ENCODE measurements at regions not wholly inside any gene's neighbourhood (a gene's known extent, or its start where the extent isn't known, plus 50 kb on each side); places are given as distances from the start of the nearest gene placed in this dataset.

DNA sequence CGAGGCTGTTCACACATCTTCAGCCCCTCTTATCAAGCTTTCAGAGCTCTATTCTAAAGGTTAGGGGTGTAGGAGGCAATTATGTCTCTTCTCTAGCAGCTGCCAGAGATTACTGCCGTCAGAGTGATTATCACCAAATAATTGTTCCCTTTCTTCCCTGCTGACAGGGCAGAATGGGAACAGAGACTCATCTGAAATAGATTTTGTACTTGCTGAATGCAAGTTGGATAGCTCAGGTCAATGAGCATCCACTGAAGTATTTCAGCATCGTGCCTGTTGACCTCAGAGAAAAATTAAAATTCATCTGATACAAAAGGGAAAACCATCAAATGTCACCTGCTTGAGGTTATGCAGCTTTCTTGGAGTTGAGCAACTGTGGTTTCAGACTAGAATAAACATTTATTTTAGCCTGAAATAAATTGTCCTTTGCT is 213.7 kb upstream of the MAP3K1 start:
- Histone ChIP-seq H3K4me3 (ENCODE audit: low read length) (no peak overlapping the region), H3K9me3 (ENCODE audit: insufficient read depth, low read depth, low read length) (no peaks in the 10 kb centered on the region), H3K4me1 (ENCODE audit: insufficient read depth, low read length) (no peaks in the 10 kb centered on the region; the same call in 1 of the 2 replicates), H3K27ac (ENCODE audit: low read depth, low read length) (no peak overlapping the region), H3K9ac (ENCODE audit: low read depth, low read length) (no peak overlapping the region), H3K27me3 (ENCODE audit: insufficient read depth, low read length) (no peaks in the 10 kb centered on the region), H3K36me3 (ENCODE audit: insufficient read depth, low read length) (no peaks in the 10 kb centered on the region)
- WGBS = 75% methylated on average over 2 of the region's 3 CpGs

DNA sequence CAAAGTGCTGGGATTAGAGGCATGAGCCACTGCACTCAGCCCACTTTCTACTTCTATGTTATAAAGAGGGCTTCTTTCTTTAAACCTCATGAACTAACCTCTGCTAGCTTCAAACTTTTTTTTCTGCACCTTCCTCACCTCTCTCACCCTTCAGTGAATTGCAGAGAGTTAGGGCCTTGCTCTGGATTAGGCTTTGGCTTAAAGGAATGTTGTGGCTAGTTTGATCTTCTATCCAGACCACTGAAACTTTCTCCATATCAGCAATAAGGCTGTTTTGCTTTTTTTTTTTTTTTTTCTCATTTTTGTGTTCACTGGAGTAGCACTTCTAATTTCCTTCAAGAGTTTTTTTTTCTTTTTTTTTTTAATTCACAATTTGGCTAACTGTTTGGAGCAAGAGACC is 216.4 kb upstream of the MAP3K1 start:
- Histone ChIP-seq H3K4me1 (ENCODE audit: insufficient read depth, low read length) (no peaks in the 10 kb centered on the region; the same call in 1 of the 2 replicates), H3K4me3 (ENCODE audit: low read length) (no peak overlapping the region)

DNA sequence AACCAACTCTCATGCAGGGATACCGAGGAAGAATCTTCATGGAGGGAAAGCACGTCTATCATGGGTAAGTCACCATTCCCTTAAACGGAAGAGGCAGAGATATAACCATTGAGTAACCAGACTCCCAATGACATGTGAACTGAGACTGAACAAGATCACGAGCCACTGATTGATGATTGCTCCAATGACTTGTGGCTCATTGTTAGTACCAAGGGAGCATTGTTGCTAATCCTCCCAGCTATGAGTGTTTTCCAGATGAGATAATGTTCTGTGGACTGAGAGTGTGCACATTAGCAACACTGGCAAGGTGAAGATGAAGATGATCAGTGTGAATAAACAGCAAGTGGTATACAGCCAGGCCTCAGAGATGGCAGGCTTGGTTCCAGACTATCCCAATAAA is 219.2 kb upstream of the MAP3K1 start:
- Histone ChIP-seq H3K27ac (ENCODE audit: low read depth, low read length) (no peak overlapping the region), H3K4me3 (ENCODE audit: low read length) (no peak overlapping the region), H3K36me3 (ENCODE audit: insufficient read depth, low read length) (no peaks in the 10 kb centered on the region), H3K4me1 (ENCODE audit: insufficient read depth, low read length) (no peaks in the 10 kb centered on the region; the same call in 1 of the 2 replicates), H3K9me3 (ENCODE audit: insufficient read depth, low read depth, low read length) (no peaks in the 10 kb centered on the region), H3K27me3 (ENCODE audit: insufficient read depth, low read length) (no peaks in the 10 kb centered on the region), H3K9ac (ENCODE audit: low read depth, low read length) (no peak overlapping the region)
- 95% methylated on average over 4 of the region's 4 CpGs for WGBS

More for the DNA sequence above, 216.4 kb upstream of the MAP3K1 start:
- no peaks in the 10 kb centered on the region for H3K27me3 ChIP-seq (ENCODE audit: insufficient read depth, low read length)
- no peak overlapping the region for H3K27ac ChIP-seq (ENCODE audit: low read depth, low read length)
- no peaks in the 10 kb centered on the region for H3K9me3 ChIP-seq (ENCODE audit: insufficient read depth, low read depth, low read length)
- H3K9ac ChIP-seq (ENCODE audit: low read depth, low read length) = no peak overlapping the region
- no peaks in the 10 kb centered on the region for H3K36me3 ChIP-seq (ENCODE audit: insufficient read depth, low read length)

DNA sequence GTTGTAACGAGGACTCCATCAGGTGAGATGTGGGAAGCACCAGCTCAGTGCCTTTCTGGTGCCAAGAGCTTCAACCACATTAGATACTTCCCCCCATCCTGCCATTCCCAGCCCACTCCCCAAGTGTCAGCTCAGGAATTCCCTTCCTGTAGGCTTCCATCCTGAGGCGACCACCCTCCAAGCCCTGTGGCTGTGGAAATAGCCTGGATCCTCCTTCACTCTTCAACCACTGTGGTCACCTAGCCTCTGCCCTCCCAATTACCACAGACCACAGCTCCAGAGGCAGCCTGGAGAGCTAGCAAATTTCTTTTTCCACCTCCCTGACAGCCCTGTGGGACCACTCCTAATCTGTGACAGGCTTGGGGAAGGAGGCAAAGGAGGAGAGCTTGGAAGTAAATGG is 219.8 kb upstream of the MAP3K1 start:
- Histone ChIP-seq H3K27ac (ENCODE audit: low read depth, low read length) (no peak overlapping the region), H3K36me3 (ENCODE audit: insufficient read depth, low read length) (no peaks in the 10 kb centered on the region), H3K4me1 (ENCODE audit: insufficient read depth, low read length) (no peaks in the 10 kb centered on the region; the same call in 1 of the 2 replicates), H3K9me3 (ENCODE audit: insufficient read depth, low read depth, low read length) (no peaks in the 10 kb centered on the region), H3K9ac (ENCODE audit: low read depth, low read length) (no peak overlapping the region), H3K27me3 (ENCODE audit: insufficient read depth, low read length) (no peaks in the 10 kb centered on the region), H3K4me3 (ENCODE audit: low read length) (no peak overlapping the region)
- WGBS = 83% methylated on average over 2 of the region's 2 CpGs

DNA sequence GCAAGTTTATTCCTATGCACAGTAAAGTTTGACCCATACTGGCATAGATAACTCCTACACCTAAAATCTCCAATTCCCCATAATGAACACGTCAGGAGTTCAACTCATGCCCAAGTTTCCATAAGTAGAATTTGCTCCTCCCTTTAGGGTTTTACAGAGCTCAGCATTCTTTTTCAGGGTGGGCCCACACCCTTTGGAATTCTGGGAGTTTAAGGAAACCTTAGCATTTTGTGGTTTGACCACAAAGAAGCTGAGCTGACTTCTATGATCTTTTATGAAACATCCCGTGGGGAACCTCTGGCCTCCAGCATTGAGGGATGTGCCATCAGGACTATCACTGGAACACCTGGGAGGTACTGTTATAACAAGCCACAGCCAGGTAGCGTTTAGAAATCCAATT is 220.6 kb upstream of the MAP3K1 start:
- H3K4me1 ChIP-seq (ENCODE audit: insufficient read depth, low read length) = no peaks in the 10 kb centered on the region
- H3K4me3 ChIP-seq (ENCODE audit: low read length) = no peak overlapping the region
- no peak overlapping the region for H3K27ac ChIP-seq (ENCODE audit: low read depth, low read length)
- WGBS = 94% methylated on average over 3 of the region's 3 CpGs
- no peaks in the 10 kb centered on the region for H3K9me3 ChIP-seq (ENCODE audit: insufficient read depth, low read depth, low read length)
- H3K36me3 ChIP-seq (ENCODE audit: insufficient read depth, low read length) = no peaks in the 10 kb centered on the region
- no peaks in the 10 kb centered on the region for H3K27me3 ChIP-seq (ENCODE audit: insufficient read depth, low read length)
- H3K9ac ChIP-seq (ENCODE audit: low read depth, low read length) = no peak overlapping the region

DNA sequence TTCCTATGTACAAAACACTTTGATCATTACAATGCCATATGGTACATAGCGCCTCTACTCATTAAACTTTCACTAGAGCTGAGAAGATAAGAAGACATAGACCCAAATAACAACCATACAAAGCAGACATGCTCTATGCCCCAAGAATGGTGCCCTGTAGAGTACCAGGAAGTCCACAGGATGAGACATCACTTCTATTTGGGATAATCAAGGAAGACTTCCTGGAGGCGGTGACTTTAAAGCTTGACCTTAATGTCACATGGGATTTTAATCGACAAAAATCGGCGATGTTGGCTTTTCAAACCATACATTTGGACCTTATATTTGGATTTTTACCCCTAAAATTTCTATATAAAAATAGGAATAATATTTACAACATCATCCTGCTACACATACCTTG is 224.3 kb upstream of the MAP3K1 start:
- H3K4me3 ChIP-seq (ENCODE audit: low read length) = no peak overlapping the region
- H3K4me1 ChIP-seq (ENCODE audit: insufficient read depth, low read length) = no peaks in the 10 kb centered on the region
- H3K27me3 ChIP-seq (ENCODE audit: insufficient read depth, low read length) = no peaks in the 10 kb centered on the region
- H3K9me3 ChIP-seq (ENCODE audit: insufficient read depth, low read depth, low read length) = no peaks in the 10 kb centered on the region
- H3K36me3 ChIP-seq (ENCODE audit: insufficient read depth, low read length) = no peaks in the 10 kb centered on the region
- H3K9ac ChIP-seq (ENCODE audit: low read depth, low read length) = no peak overlapping the region
- WGBS = 97% methylated on average over 5 of the region's 5 CpGs
- no peak overlapping the region for H3K27ac ChIP-seq (ENCODE audit: low read depth, low read length)

DNA sequence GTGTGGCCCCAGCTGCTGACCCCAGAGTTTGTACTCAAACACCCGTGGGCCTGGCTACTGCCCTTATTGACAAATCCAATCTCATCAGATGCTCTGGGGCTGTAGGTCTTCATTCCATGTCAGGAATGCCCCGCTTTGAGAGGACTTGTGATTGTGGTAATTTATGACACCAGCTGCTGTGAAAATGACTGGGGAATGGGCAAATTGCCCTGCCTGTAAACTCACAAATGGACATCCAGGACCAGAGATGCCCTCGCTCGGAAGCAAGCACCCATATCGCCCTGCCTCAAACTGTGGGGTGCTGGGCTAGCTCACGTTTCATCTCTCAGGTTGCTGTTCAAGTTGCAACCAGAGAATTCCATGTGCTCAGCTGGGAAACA is 225.9 kb upstream of the MAP3K1 start:
- peaks cover 5% of the 10 kb centered on the region; the same call in 1 of the 2 replicates for H3K4me1 ChIP-seq (ENCODE audit: insufficient read depth, low read length)
- H3K27ac ChIP-seq (ENCODE audit: low read depth, low read length) = no peak overlapping the region
- no peak overlapping the region for H3K9ac ChIP-seq (ENCODE audit: low read depth, low read length)
- no peak overlapping the region for H3K4me3 ChIP-seq (ENCODE audit: low read length)
- 93% methylated on average over 6 of the region's 6 CpGs for WGBS
- H3K27me3 ChIP-seq (ENCODE audit: insufficient read depth, low read length) = no peaks in the 10 kb centered on the region
- H3K36me3 ChIP-seq (ENCODE audit: insufficient read depth, low read length) = no peaks in the 10 kb centered on the region
- H3K9me3 ChIP-seq (ENCODE audit: insufficient read depth, low read depth, low read length) = peaks cover 2% of the 10 kb centered on the region; the same call in 1 of the 2 replicates

DNA sequence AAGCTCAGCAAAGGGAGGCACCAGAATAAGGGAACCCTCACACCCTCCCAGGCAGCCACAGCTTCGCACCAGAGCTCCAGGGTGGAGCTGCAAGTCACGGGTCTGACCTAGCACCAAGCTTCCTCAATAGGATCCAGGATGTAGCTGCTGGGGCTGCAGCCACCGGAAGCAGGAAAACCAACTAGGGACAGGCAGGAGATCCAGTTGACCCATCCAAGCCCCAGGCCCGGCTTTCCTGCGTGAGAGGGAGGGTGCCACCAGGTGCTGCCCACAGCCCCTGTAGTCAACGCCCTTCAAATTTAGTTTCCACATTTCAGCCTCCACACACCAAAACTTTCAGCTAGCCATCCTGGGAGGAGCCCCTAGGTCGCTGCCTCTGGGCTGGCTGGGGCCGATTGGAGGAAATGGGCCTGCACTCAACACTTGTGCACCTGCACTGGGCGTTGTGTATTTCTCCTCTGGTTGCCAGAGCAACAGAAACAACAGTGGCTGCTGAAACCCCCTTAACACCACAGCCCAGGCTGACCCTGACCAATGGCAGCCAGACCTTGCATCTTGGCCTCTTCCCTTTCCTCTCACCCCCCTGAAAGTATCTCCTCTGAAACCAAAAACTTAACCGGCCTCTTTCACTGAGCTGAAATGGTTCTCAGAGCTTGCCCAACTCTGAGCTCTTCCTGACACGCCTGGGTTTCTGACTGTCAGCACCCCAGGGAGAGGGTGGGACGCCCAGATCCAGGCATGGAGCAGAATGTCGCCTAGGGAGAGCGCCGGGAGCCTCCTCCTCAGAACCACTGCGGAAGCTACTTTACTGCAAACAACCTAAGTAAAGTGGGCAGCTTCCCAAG is 226.5 kb upstream of the MAP3K1 start:
- 93% methylated on average over 16 of the region's 16 CpGs for WGBS
- Histone ChIP-seq H3K36me3 (ENCODE audit: insufficient read depth, low read length) (no peaks in the 10 kb centered on the region), H3K4me3 (ENCODE audit: low read length) (no peak overlapping the region), H3K27me3 (ENCODE audit: insufficient read depth, low read length) (no peaks in the 10 kb centered on the region), H3K9ac (ENCODE audit: low read depth, low read length) (no peak overlapping the region), H3K9me3 (ENCODE audit: insufficient read depth, low read depth, low read length) (peaks cover 6% of the 10 kb centered on the region), H3K27ac (ENCODE audit: low read depth, low read length) (no peak overlapping the region), H3K4me1 (ENCODE audit: insufficient read depth, low read length) (peaks cover 5% of the 10 kb centered on the region; the same call in 1 of the 2 replicates)

DNA sequence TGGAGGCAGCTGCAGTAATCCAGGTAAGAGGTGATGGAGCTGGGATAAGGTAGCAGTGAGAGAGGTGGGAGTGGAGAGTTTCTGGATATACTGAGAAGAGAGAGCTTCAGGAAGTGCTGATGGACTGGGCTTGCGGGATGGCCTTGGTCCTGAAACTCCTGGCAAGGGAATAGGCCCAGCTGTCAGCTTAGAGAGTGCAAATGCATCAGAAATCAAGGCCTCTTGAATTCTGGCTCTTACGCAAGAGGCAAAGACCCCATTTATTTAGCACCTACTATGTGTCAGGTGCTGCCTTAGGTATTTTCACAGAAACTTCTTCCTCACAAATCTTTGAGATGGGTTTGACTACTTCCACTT is 227.2 kb upstream of the MAP3K1 start:
- Histone ChIP-seq H3K4me3 (ENCODE audit: low read length) (no peak overlapping the region), H3K9ac (ENCODE audit: low read depth, low read length) (no peak overlapping the region), H3K27ac (ENCODE audit: low read depth, low read length) (no peak overlapping the region), H3K9me3 (ENCODE audit: insufficient read depth, low read depth, low read length) (peaks cover 6% of the 10 kb centered on the region), H3K36me3 (ENCODE audit: insufficient read depth, low read length) (no peaks in the 10 kb centered on the region), H3K27me3 (ENCODE audit: insufficient read depth, low read length) (no peaks in the 10 kb centered on the region), H3K4me1 (ENCODE audit: insufficient read depth, low read length) (peaks cover 5% of the 10 kb centered on the region; the same call in 1 of the 2 replicates)
- WGBS = 98% methylated on average over 2 of the region's 2 CpGs

DNA sequence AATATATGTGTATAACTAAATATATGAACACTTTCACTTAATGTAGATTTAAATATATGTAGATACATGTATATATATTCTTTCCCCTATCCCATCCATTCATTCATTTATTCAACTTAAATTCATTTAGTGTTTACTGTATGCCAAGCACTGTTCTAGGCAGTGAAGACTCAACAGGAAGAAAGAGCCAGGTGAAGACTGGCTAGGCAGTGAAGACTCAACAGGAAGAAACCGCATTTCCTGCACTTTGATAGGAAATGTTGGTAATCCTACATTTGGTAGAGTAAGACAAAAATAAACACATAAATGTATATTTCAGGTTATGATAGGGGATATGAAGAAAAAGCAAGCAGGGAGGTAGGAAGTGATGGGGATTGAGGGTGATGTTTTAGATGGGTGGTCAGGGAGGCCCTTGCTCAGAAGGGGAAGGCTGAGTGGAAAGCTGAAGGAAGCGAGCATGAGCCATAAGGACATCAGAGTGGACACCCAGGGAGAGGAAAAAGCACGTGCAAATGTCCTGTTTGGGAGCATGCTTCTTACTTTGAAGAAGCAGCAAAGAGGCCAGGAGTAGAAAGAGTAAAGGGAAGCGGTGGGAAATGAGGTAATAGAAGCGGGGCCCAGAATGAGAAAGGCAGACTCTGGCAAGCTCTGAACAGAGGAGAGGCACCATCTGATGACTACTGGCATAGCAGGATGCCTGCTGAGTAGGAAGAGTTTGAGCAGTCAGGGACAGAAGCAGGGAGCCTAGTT is 227.8 kb upstream of the MAP3K1 start:
- 91% methylated on average over 5 of the region's 5 CpGs for WGBS
- Histone ChIP-seq H3K36me3 (ENCODE audit: insufficient read depth, low read length) (no peaks in the 10 kb centered on the region), H3K4me3 (ENCODE audit: low read length) (no peak overlapping the region), H3K9me3 (ENCODE audit: insufficient read depth, low read depth, low read length) (peaks cover 6% of the 10 kb centered on the region), H3K27ac (ENCODE audit: low read depth, low read length) (no peak overlapping the region), H3K27me3 (ENCODE audit: insufficient read depth, low read length) (no peaks in the 10 kb centered on the region), H3K9ac (ENCODE audit: low read depth, low read length) (no peak overlapping the region), H3K4me1 (ENCODE audit: insufficient read depth, low read length) (peaks cover 5% of the 10 kb centered on the region; the same call in 1 of the 2 replicates)

DNA sequence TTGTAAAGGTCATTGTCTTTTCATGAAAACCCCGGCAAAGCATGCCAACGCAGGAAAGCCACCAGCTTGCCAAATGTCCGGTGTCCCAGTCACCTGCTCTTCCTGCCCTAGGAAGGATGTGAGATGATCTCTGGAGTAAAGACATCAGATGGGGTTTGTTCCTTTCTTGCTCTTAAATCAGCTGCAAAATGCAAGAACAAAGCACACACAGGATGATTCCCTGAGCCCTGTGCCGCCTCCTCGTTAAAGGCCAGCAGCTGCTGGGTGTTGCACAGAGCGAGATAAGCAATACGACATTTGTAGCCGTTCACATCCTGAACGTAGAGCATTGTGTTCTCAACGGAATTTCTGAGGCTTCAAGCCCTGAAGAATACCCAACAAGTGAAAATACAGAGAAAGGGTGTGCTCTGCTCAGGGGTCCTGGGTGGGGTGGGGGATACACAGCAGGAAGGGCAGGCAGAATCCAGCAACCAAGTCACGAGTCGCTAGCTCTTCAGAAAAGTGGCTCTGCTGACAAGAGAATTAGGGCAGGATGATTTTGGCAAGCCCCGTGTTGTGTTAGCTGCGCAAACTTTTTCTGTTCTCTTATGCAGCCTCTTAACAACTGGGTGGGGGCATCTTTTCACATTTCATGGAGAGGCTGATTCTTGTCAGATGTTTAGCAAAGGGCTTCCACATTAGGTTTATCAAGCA is 229.2 kb upstream of the MAP3K1 start:
- no peaks in the 10 kb centered on the region for H3K36me3 ChIP-seq (ENCODE audit: insufficient read depth, low read length)
- H3K27me3 ChIP-seq (ENCODE audit: insufficient read depth, low read length) = no peaks in the 10 kb centered on the region
- H3K9ac ChIP-seq (ENCODE audit: low read depth, low read length) = no peak overlapping the region
- H3K4me3 ChIP-seq (ENCODE audit: low read length) = no peak overlapping the region
- H3K4me1 ChIP-seq (ENCODE audit: insufficient read depth, low read length) = peaks cover 5% of the 10 kb centered on the region; the same call in 1 of the 2 replicates
- no peak overlapping the region for H3K27ac ChIP-seq (ENCODE audit: low read depth, low read length)
- peaks cover 6% of the 10 kb centered on the region for H3K9me3 ChIP-seq (ENCODE audit: insufficient read depth, low read depth, low read length)
- WGBS = 86% methylated on average over 14 of the region's 14 CpGs

Measured in HUES64 (cell line).